Thoracic aorta (tissue), 2 donors: ENCODE measurements at regions not wholly inside any gene's neighbourhood (a gene's known extent, or its start where the extent isn't known, plus 50 kb on each side); places are given as distances from the start of the nearest gene placed in this dataset.
"Not testable (repeated sequence)": the region's sequence is repeated elsewhere in the genome, so short reads cannot be mapped to it uniquely, and the experiment has no call there.

Source experiments
- ATAC-seq: fragments of 150-250 bp; one replicate; pipeline ENCODE4 v1.8.0; 2017; ENCODE audit warnings: low read depth; ENCODE audit not compliant: insufficient number of reproducible peaks, low FRiP score
- DNase-seq: peaks from one replicate; pipeline ENCODE4 v3.0.0-alpha.2; 2020; ENCODE audit warnings: low spot score
- H3K27ac ChIP-seq, 2 donors: fragments of 200-600 bp; sonication (generic); 1 replicate in 1 of 2; 2 replicates in 1 of 2; pipeline ENCODE4 v1.5.1; 2016; ENCODE audit warnings: mild to moderate bottlenecking in 2 of 2, moderate library complexity in 2 of 2
- H3K27me3 ChIP-seq: fragments of 200-600 bp; sonication (generic); replicated peaks from 2 replicates; pipeline ENCODE4 v1.6.0; 2016; ENCODE audit warnings: mild to moderate bottlenecking; ENCODE audit not compliant: insufficient read depth
- H3K36me3 ChIP-seq: fragments of 200-600 bp; sonication (generic); one replicate; pipeline ENCODE4 v1.5.1; 2016
- H3K4me1 ChIP-seq, 2 donors: fragments of 200-600 bp; sonication (generic); 1 replicate in 1 of 2; 2 replicates in 1 of 2; pipeline versions ENCODE4 v1.5.1 to v1.6.0; 2016; ENCODE audit warnings: low read depth in 2 of 2, mild to moderate bottlenecking in 1 of 2; ENCODE audit not compliant: control insufficient read depth in 1 of 2
- H3K4me3 ChIP-seq: fragments of 200-600 bp; sonication (generic); 2 replicates; pipeline ENCODE4 v1.5.1; 2016; ENCODE audit warnings: mild to moderate bottlenecking
- H3K9me3 ChIP-seq: fragments of 200-600 bp; sonication (generic); 2 replicates; pipeline ENCODE4 v1.5.1; 2016
- CTCF ChIP-seq: fragments of 200-600 bp; sonication (generic); IDR thresholded peaks from one replicate; pipeline ENCODE4 v1.5.1; 2019; ENCODE audit warnings: antibody characterized with exemption

- Histone ChIP-seq H3K27me3 (no peaks in the 10 kb centered on the region), H3K9me3 (no peaks in the 10 kb centered on the region), H3K4me3 (no peak overlapping the region), H3K36me3 (no peaks in the 10 kb centered on the region), H3K4me1 (peaks cover 0 to 4% of the 10 kb centered on the region in 2 donors), H3K27ac (no peak overlapping the region)
- no peak for ATAC-seq
- no peak for TF ChIP-seq CTCF
- no peak for DNase-seq
These were observed 877.1 kb downstream of the PDCD6IP start for GRCh38 chr3:34675383-34676120.

GRCh38 chr3:34676436-34676835, 878.0 kb downstream of the PDCD6IP start:
- Histone ChIP-seq H3K36me3 (no peaks in the 10 kb centered on the region), H3K4me3 (no peak overlapping the region), H3K27me3 (no peaks in the 10 kb centered on the region), H3K4me1 (peaks cover 0 to 4% of the 10 kb centered on the region in 2 donors), H3K9me3 (no peaks in the 10 kb centered on the region), H3K27ac (no peak overlapping the region)
- no peak for ATAC-seq
- TF ChIP-seq CTCF, result no peak
- DNase-seq, result no peak

- TF ChIP-seq CTCF, result no peak
- no peak for ATAC-seq
- no peaks in the 10 kb centered on the region for H3K36me3 ChIP-seq
- no peaks in the 10 kb centered on the region for H3K9me3 ChIP-seq
- H3K4me3 ChIP-seq, result no peak overlapping the region
- H3K27me3 ChIP-seq, result no peaks in the 10 kb centered on the region
- no peak for DNase-seq
- H3K27ac ChIP-seq, result no peak overlapping the region
- H3K4me1 ChIP-seq, result peaks cover 0 to 4% of the 10 kb centered on the region in 2 donors
These were observed 880.1 kb downstream of the PDCD6IP start for GRCh38 chr3:34678575-34678974.

- not testable (repeated sequence) for H3K4me3 ChIP-seq, ATAC-seq, H3K27me3 ChIP-seq, H3K27ac ChIP-seq, H3K36me3 ChIP-seq, H3K4me1 ChIP-seq, H3K9me3 ChIP-seq, DNase-seq
These were observed 880.6 kb downstream of the PDCD6IP start for GRCh38 chr3:34679055-34679454.

- Histone ChIP-seq H3K27ac (no peak overlapping the region), H3K4me3 (no peak overlapping the region), H3K9me3 (no peaks in the 10 kb centered on the region), H3K27me3 (no peaks in the 10 kb centered on the region), H3K4me1 (no peaks in the 10 kb centered on the region), H3K36me3 (no peaks in the 10 kb centered on the region)
- ATAC-seq, result peak; percentile 44
- peak; percentile 64 for TF ChIP-seq CTCF
- DNase-seq, result no peak
These were observed 885.4 kb downstream of the PDCD6IP start for GRCh38 chr3:34683851-34684250.

GRCh38 chr3:34686541-34686940, 888.1 kb downstream of the PDCD6IP start:
- ATAC-seq (no peak), DNase-seq (no peak)
- Histone ChIP-seq H3K27ac (no peak overlapping the region), H3K27me3 (no peaks in the 10 kb centered on the region), H3K4me1 (no peaks in the 10 kb centered on the region), H3K4me3 (no peak overlapping the region), H3K36me3 (no peaks in the 10 kb centered on the region), H3K9me3 (no peaks in the 10 kb centered on the region)
- TF ChIP-seq CTCF, result no peak
